Activated CD8-positive, alpha-beta T cell treated with anti-CD3 and anti-CD28 coated beads, Interleukin-2, amount 10 ng/mL, durations not matched to agents 7 days and 5 days (primary cell): ENCODE measurements at regions not wholly inside any gene's neighbourhood (a gene's known extent, or its start where the extent isn't known, plus 50 kb on each side); places are given as distances from the start of the nearest gene placed in this dataset.

Source experiments
- ATAC-seq: fragments of 150-1000 bp; cut with Tn5 transposase; one replicate; pipeline ENCODE4 v1.10.0; 2021; ENCODE audit warnings: moderate library complexity
- CTCF ChIA-PET: fragments of 350-600 bp; sonication (Branson Sonifier 250); formaldehyde crosslinking; loops from one replicate; lab custom pipeline; 2021; ENCODE audit warnings: antibody characterized with exemption; lab: Charles Lee
- POLR2A ChIA-PET: fragments of 350-600 bp; sonication (Branson Sonifier 250); formaldehyde crosslinking; loops from one replicate; lab custom pipeline; 2021; ENCODE audit warnings: antibody characterized with exemption; lab: Charles Lee
- DNase-seq: peaks from one replicate; pipeline ENCODE4 v3.0.0-alpha.2; 2020
- H3K27ac Mint-ChIP-seq: one replicate; pipeline ENCODE4 v1.8.0; 2021; ENCODE audit warnings: mild to moderate bottlenecking, mixed read lengths
- H3K27me3 Mint-ChIP-seq: one replicate; pipeline ENCODE4 v1.8.0; 2021; ENCODE audit warnings: low read depth, mixed read lengths
- H3K36me3 Mint-ChIP-seq: one replicate; pipeline ENCODE4 v1.8.0; 2021; ENCODE audit warnings: low read depth, mixed read lengths
- H3K4me1 Mint-ChIP-seq: one replicate; pipeline ENCODE4 v1.8.0; 2021; ENCODE audit warnings: low read depth, mixed read lengths
- H3K4me3 Mint-ChIP-seq: one replicate; pipeline ENCODE4 v1.8.0; 2021; ENCODE audit warnings: mild to moderate bottlenecking, mixed read lengths
- H3K9me3 Mint-ChIP-seq: one replicate; pipeline ENCODE4 v1.8.0; 2022; ENCODE audit warnings: mixed read lengths; ENCODE audit not compliant: insufficient read depth

GRCh38 chr19:5230730-5231555 is 109.7 kb downstream of the PTPRS start:
- H3K4me3 Mint-ChIP-seq: no peak overlapping the region
- H3K36me3 Mint-ChIP-seq: no peaks in the 10 kb centered on the region
- no peak overlapping the region for H3K27ac Mint-ChIP-seq
- no peak for DNase-seq
- H3K4me1 Mint-ChIP-seq: peaks cover 3% of the 10 kb centered on the region
- ChIA-PET CTCF (no interaction called here), POLR2A (no interaction called here)
- no peaks in the 10 kb centered on the region for H3K9me3 Mint-ChIP-seq
- ATAC-seq: no peak
- H3K27me3 Mint-ChIP-seq: peaks cover 17% of the 10 kb centered on the region

DNA sequence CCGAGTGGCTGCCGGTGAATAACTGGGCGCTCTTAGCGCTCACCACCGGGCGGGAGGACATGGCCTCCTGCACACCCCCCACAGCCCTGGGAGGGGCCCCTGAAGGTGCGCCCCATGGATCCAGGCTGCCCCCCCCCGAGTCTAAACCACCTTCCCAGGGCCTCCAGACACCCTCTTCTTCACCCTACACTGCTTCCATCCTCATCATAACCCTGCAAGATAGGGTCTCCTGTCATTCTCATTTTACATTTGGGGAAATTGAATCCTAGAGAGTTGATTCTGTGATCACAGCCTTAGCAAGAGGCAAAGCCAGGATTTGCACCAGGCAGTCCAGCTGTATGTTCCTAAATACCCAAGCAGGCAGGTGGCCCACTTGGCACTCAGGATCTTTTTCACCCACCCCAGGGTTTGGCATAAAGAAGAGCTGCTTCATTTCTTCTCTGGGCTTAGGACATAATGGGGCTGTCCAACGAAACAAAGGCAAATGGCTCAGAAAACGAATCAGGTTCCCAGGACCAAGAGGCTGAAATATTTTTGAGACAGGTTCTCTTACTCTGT is 110.8 kb downstream of the PTPRS start:
- no peaks in the 10 kb centered on the region for H3K36me3 Mint-ChIP-seq
- no peak for DNase-seq
- no peak overlapping the region for H3K4me3 Mint-ChIP-seq
- POLR2A ChIA-PET: no interaction called here
- H3K9me3 Mint-ChIP-seq: no peaks in the 10 kb centered on the region
- CTCF ChIA-PET: no interaction called here
- peaks cover 17% of the 10 kb centered on the region for H3K27me3 Mint-ChIP-seq
- no peak for ATAC-seq
- H3K27ac Mint-ChIP-seq: no peak overlapping the region
- H3K4me1 Mint-ChIP-seq: peaks cover 3% of the 10 kb centered on the region

- no peaks in the 10 kb centered on the region for H3K36me3 Mint-ChIP-seq
- DNase-seq (no peak), ATAC-seq (no peak)
- H3K27me3 Mint-ChIP-seq: peaks cover 17% of the 10 kb centered on the region
- H3K27ac Mint-ChIP-seq: no peak overlapping the region
- H3K9me3 Mint-ChIP-seq: no peaks in the 10 kb centered on the region
- ChIA-PET POLR2A (no interaction called here), CTCF (no interaction called here)
- peaks cover 3% of the 10 kb centered on the region for H3K4me1 Mint-ChIP-seq
- H3K4me3 Mint-ChIP-seq: no peak overlapping the region
Measured at GRCh38 chr19:5228932-5229777, 111.5 kb downstream of the PTPRS start.

DNA sequence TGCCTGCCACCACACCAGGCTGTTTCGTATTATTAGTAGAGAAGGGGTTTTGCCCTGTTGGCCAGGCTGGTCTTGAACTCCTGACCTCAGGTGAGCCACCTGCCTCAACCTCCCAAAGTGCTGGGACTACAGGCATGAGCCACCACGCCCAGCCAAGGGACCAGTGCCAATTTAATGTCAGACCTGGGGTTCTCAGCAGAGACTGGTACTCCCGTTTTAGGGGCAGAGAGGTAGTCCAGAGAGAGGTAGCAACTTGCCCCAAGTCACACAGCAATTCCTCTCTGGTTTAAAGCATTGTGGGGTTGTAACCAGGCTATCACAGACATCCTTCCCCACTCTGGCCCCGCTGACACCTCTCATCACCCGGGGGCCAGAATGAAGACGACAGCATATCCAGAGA is 112.1 kb downstream of the PTPRS start:
- DNase-seq: no peak
- Mint-ChIP-seq H3K36me3 (no peaks in the 10 kb centered on the region), H3K4me1 (peaks cover 3% of the 10 kb centered on the region), H3K27ac (no peak overlapping the region), H3K9me3 (no peaks in the 10 kb centered on the region), H3K4me3 (no peak overlapping the region), H3K27me3 (peaks cover 17% of the 10 kb centered on the region)
- CTCF ChIA-PET: no interaction called here
- no peak for ATAC-seq
- POLR2A ChIA-PET: no interaction called here

DNA sequence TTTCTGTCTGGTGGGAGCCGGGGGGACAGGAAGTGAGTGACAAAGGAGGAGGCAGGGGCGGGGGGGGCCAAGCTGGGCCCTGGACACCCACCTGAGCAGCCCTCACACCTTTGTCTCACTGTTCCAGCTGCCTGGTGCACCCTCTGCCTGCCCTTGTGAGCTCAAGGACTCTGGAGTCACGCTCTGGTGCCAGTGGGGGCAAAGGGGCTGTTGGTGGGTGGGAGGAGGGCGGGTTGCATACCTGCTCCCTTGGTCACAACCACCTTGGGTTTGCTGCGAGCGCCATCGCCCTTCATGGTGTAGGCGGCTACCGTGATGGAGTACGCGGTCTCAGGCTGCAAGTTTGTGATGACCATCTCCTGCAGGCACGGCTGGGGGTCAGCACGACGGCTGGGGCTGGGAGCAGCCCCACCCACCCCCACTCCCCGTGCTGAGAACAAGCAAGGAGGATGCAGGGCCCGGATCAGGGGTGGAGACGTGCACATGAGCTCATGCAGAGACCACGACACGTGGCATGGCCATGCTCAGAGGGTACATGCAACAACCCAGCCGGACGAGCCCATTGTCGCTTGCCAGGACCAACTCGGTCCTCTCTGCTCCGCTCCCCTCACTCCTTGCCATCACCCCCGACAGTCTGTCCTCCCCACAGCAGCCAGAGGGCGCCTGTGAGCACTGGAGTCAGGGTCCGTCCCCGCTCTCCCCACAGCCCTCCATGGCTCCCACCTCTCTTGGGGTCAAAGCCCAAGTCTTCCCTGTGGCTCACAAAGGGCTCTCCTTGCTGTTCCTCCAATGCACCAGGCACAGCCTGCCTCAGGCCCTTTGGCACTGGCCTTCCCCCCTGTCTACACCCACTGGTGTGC is 114.9 kb downstream of the PTPRS start:
- ChIA-PET CTCF (no interaction called here), POLR2A (no interaction called here)
- no peak overlapping the region for H3K27ac Mint-ChIP-seq
- peaks cover 3% of the 10 kb centered on the region for H3K4me1 Mint-ChIP-seq
- H3K36me3 Mint-ChIP-seq: no peaks in the 10 kb centered on the region
- ATAC-seq (no peak), DNase-seq (no peak)
- H3K27me3 Mint-ChIP-seq: peaks cover 17% of the 10 kb centered on the region
- no peak overlapping the region for H3K4me3 Mint-ChIP-seq
- H3K9me3 Mint-ChIP-seq: no peaks in the 10 kb centered on the region

DNA sequence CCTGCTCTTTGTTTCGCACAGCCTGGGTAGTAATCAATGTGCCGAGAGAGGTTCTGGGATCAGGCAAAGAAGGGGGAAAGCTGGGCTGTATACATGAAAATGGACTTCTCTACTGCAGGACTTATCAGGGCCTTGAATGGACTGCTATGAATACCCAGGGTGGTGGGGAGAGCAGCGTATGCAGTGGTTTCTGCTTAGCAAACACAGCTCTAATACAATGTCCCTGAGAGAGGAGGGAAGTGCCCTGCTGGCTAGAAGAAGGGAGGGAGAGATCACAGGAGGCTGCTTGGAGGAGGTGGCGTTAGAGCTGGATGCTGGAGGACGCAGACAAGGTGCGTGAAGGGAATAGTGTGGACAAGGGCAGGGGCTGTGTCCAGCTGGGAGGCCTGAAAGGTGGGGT is 116.1 kb downstream of the PTPRS start:
- Mint-ChIP-seq H3K36me3 (no peaks in the 10 kb centered on the region), H3K27ac (no peak overlapping the region), H3K9me3 (no peaks in the 10 kb centered on the region), H3K4me3 (no peak overlapping the region), H3K4me1 (peaks cover 3% of the 10 kb centered on the region), H3K27me3 (peaks cover 12% of the 10 kb centered on the region)
- ChIA-PET POLR2A (no interaction called here), CTCF (no interaction called here)
- ATAC-seq: no peak
- DNase-seq: no peak

DNA sequence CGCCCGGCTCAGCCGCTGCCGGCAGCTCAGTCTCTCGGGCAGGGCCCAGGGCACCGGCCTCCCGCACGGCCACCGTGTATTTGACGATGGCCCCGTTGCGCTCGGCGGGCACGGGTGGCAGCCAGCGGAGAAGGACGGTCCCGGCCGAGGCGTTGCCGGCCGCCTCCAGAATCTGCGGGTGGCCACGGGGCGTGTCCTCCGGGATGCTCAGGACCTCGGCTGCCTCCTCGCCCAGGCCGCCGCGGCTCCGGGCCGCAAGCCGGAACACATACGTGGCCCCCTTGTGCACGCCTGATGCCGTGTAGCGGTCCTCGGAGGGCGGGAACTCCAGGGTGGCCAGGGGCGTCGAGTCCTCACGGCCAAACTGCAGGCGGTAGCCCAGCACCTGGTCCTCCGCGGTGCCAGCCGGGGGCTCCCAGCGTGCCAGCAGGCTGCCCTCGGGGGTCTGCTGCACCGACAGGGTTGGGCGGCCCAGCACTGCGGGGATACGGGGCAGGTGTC is 117.7 kb downstream of the PTPRS start:
- DNase-seq (no peak), ATAC-seq (no peak)
- Mint-ChIP-seq H3K36me3 (no peaks in the 10 kb centered on the region), H3K27me3 (peaks cover 3% of the 10 kb centered on the region), H3K27ac (no peak overlapping the region), H3K4me3 (no peak overlapping the region), H3K9me3 (no peaks in the 10 kb centered on the region), H3K4me1 (no peaks in the 10 kb centered on the region)
- ChIA-PET POLR2A (no interaction called here), CTCF (no interaction called here)

- DNase-seq: no peak
- Mint-ChIP-seq H3K27ac (no peak overlapping the region), H3K4me1 (no peaks in the 10 kb centered on the region), H3K9me3 (no peaks in the 10 kb centered on the region), H3K27me3 (no peaks in the 10 kb centered on the region), H3K4me3 (no peak overlapping the region), H3K36me3 (no peaks in the 10 kb centered on the region)
- ATAC-seq: no peak
- ChIA-PET CTCF (no interaction called here), POLR2A (no interaction called here)
Measured at GRCh38 chr19:5222178-5222577, 118.4 kb downstream of the PTPRS start.

DNA sequence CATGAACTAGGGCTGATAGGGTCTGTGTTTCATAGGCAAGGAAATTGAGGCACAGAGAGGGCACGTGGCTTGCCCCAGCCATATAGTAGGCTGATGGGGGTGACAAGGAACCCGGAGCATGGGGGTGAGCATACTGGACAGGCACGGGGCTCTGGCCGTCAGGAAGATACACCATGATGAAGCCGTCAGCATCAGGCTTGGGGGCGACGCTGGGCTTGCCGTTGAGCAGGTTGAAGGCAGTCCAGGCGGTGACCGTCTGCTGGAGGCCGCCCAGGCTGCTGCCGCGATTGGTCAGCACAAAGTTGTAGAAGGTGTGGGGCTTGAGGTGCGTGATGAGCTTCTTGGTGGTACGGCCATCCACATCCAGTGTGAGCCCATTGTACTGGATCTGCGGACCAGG is 119.7 kb downstream of the PTPRS start:
- Mint-ChIP-seq H3K27ac (no peak overlapping the region), H3K9me3 (no peaks in the 10 kb centered on the region), H3K4me3 (no peak overlapping the region), H3K36me3 (no peaks in the 10 kb centered on the region), H3K27me3 (no peaks in the 10 kb centered on the region), H3K4me1 (no peaks in the 10 kb centered on the region)
- no peak for ATAC-seq
- ChIA-PET POLR2A (no interaction called here), CTCF (no interaction called here)
- DNase-seq: no peak

DNA sequence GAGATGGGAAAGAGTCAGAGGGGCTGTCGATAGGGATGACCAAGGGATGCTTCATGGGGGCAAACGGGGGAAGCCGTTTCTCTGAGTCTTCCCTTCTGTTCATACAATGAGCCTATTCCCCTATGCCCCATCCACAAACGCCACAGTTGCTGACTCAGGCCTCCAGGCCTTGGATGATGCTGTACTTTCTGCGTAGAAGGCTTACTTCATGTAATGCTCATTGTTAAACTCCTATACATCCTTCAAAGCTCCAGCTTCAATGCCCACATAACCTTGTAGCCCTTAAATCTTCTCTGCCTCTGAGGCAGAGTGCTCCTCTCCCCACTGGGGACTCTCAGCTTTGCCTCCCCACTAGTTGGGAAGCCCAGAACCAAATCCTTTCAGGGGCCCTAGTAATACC is 120.3 kb downstream of the PTPRS start:
- ChIA-PET POLR2A (no interaction called here), CTCF (no interaction called here)
- no peak for DNase-seq
- ATAC-seq: no peak
- no peaks in the 10 kb centered on the region for H3K27me3 Mint-ChIP-seq
- H3K9me3 Mint-ChIP-seq: no peaks in the 10 kb centered on the region
- no peak overlapping the region for H3K27ac Mint-ChIP-seq
- H3K4me1 Mint-ChIP-seq: no peaks in the 10 kb centered on the region
- H3K36me3 Mint-ChIP-seq: no peaks in the 10 kb centered on the region
- H3K4me3 Mint-ChIP-seq: no peak overlapping the region

DNA sequence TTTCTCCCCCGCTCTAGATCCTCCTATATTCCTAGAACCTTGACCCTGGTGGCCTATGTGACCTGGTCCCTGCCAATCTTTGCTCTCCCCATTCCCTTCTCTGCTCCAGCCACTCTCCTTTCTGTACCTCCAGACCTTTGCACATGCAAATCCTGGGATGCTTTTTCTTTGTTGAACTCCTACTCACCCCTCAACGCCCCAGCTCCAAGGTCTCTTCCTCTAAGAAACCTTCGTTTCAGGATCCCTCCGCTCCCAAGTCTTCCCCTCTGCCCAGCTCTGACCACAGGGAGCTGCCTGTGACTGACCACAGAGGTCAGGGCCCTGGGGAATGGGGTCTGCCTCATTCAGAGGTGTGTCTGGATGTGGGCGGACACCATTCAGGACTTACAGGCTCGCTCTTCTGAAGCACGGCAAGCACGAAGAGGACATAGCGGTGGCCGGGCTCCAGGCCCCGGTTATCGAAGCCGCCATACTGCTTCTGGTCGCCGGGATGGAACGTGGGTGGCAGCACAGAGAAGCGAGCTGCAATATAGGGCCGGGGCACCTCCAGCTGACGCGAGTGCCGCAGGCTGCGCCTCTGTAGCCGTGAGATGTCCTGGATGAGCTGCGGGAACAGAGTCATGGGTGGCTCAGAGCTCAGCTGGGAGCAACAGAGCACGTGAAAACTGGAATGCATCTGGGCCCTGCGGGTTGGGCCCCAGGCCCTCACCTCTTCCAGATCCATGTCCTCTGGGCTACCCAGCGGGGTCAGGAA is 120.9 kb downstream of the PTPRS start:
- Mint-ChIP-seq H3K4me3 (no peak overlapping the region), H3K9me3 (no peaks in the 10 kb centered on the region), H3K27ac (no peak overlapping the region), H3K4me1 (no peaks in the 10 kb centered on the region), H3K36me3 (no peaks in the 10 kb centered on the region), H3K27me3 (no peaks in the 10 kb centered on the region)
- CTCF ChIA-PET: no interaction called here
- POLR2A ChIA-PET: no interaction called here
- DNase-seq (no peak), ATAC-seq (no peak)
